K562 (cell line): ENCODE measurements at regions not wholly inside any gene's neighbourhood (a gene's known extent, or its start where the extent isn't known, plus 50 kb on each side); places are given as distances from the start of the nearest gene placed in this dataset.

ENCODE experiments used
- ARID3A ChIP-seq: IDR thresholded peaks from 2 replicates; pipeline ENCODE4 v1.6.1; 2012; ENCODE audit warnings: low read depth, low read length, improper control_type of control experiment, borderline replicate concordance
- CBFA2T3 ChIP-seq: fragments of 450-650 bp; IDR thresholded peaks from 2 replicates; pipeline ENCODE4 v1.6.1; 2017
- GATAD2A ChIP-seq: fragments of 450-650 bp; IDR thresholded peaks from 2 replicates; pipeline ENCODE4 v1.6.1; 2017
- GTF2A2 ChIP-seq: IDR thresholded peaks from 2 replicates; pipeline ENCODE4 v1.6.1; 2016; ENCODE audit warnings: mild to moderate bottlenecking, missing genetic modification characterization, missing compliant biosample characterization
- RREB1 ChIP-seq: fragments of 250-450 bp; sonication (Bioruptor Pico); IDR thresholded peaks from 2 replicates; pipeline ENCODE4 v1.4.0; 2020
- ZNF253 ChIP-seq: fragments of 250-450 bp; sonication (Bioruptor Pico); conservative IDR thresholded peaks from 2 replicates; pipeline ENCODE4 v1.6.1; 2021; ENCODE audit warnings: mild to moderate bottlenecking
- ZNF699 ChIP-seq: fragments of 250-450 bp; sonication (Bioruptor Pico); IDR thresholded peaks from 2 replicates; pipeline ENCODE4 v1.8.0; 2021; ENCODE audit warnings: mild to moderate bottlenecking, moderate library complexity; ENCODE audit not compliant: insufficient replicate concordance

- no peak for TF ChIP-seq RREB1 (CRISPR knock-in tag)
- TF ChIP-seq GATAD2A = no peak
- TF ChIP-seq CBFA2T3 = no peak
- no peak for TF ChIP-seq ARID3A
- no peak for TF ChIP-seq ZNF253
- TF ChIP-seq ZNF699 (CRISPR knock-in tag) = no peak
- no peak for TF ChIP-seq GTF2A2 (tag)
These were observed 235.3 kb upstream of the NRSN1 start (continued) for GRCh38 chr6:23890543-23891227.
